H1 (cell line): ENCODE measurements at regions not wholly inside any gene's neighbourhood (a gene's known extent, or its start where the extent isn't known, plus 50 kb on each side); places are given as distances from the start of the nearest gene placed in this dataset.

Experiments used
- CTCF ChIA-PET: fragments of 300-600 bp; sonication (Branson Sonifier 250); formaldehyde crosslinking; loops from one replicate; lab custom pipeline; 2021; ENCODE audit not compliant: partially characterized antibody; lab: Charles Lee
- POLR2A ChIA-PET: fragments of 300-600 bp; sonication (Branson Sonifier 250); formaldehyde crosslinking; loops from one replicate; lab custom pipeline; 2021; ENCODE audit warnings: inconsistent platforms; ENCODE audit not compliant: partially characterized antibody; lab: Charles Lee
- DNase-seq, 2 experiments: peaks; one replicate each; pipeline versions ENCODE4 v3.0.0 to v3.0.0-alpha.2; 2010 to 2022; ENCODE audit warnings: low spot score in 2 of 2, low read depth in 1 of 2, mixed read lengths in 1 of 2
- FAIRE-seq: peaks from 2 replicates; lab custom pipeline; 2011; peaks lifted over from hg19 to GRCh38; lab: Jason Lieb, UNC
- H2AFZ ChIP-seq: 2 replicates; pipeline ENCODE4 v1.8.1; 2012; ENCODE audit warnings: low read length, inconsistent platforms
- H2AK5ac ChIP-seq: 2 replicates; pipeline ENCODE4 v1.6.1; 2013; ENCODE audit warnings: low read depth, low read length
- H2BK120ac ChIP-seq: replicated peaks from 2 replicates; pipeline ENCODE3; 2013; ENCODE audit warnings: low read depth, low read length, inconsistent platforms
- H2BK12ac ChIP-seq: 2 replicates; pipeline ENCODE4 v1.6.1; 2013; ENCODE audit warnings: low read depth, low read length
- H2BK15ac ChIP-seq: 2 replicates; pipeline ENCODE4 v1.6.1; 2013; ENCODE audit warnings: low read length
- H2BK20ac ChIP-seq: 2 replicates; pipeline ENCODE4 v1.6.1; 2013; ENCODE audit warnings: low read length
- H2BK5ac ChIP-seq: 2 replicates; pipeline ENCODE4 v1.6.1; 2013; ENCODE audit warnings: low read depth, low read length
- H3K14ac ChIP-seq: 2 replicates; pipeline ENCODE4 v1.6.1; 2013; ENCODE audit warnings: inconsistent platforms; ENCODE audit not compliant: insufficient read length
- H3K18ac ChIP-seq: 2 replicates; pipeline ENCODE4 v1.6.1; 2013; ENCODE audit warnings: low read length; ENCODE audit errors: extremely low read depth
- H3K23ac ChIP-seq: 2 replicates; pipeline ENCODE4 v1.6.1; 2013; ENCODE audit warnings: inconsistent platforms; ENCODE audit not compliant: insufficient read length
- H3K23me2 ChIP-seq: 2 replicates; pipeline ENCODE4 v1.6.1; 2013; ENCODE audit warnings: low read depth, low read length
- H3K27ac ChIP-seq: 2 replicates; pipeline ENCODE4 v1.6.1; 2011; ENCODE audit warnings: low read depth, low read length, inconsistent platforms
- H3K27me3 ChIP-seq, 4 experiments: replicated peaks in 1 of 4; 1 replicate in 1 of 4; 2 replicates in 3 of 4; pipeline versions ENCODE4 v1.6.1 to v1.8.1; 2011 to 2013; ENCODE audit warnings: low read length in 3 of 4, mild to moderate bottlenecking in 3 of 4, inconsistent platforms in 2 of 4, mixed read lengths in 2 of 4, moderate library complexity in 1 of 4; ENCODE audit not compliant: control insufficient read depth in 3 of 4, insufficient read depth in 3 of 4; ENCODE audit errors: extremely low read depth in 1 of 4
- H3K36me3 ChIP-seq, 4 experiments: 2 replicates each; pipeline versions ENCODE4 v1.6.1 to v1.8.1; 2011 to 2013; ENCODE audit warnings: mild to moderate bottlenecking in 4 of 4, low read length in 3 of 4, moderate library complexity in 2 of 4, control low read depth in 1 of 4, inconsistent platforms in 1 of 4; ENCODE audit not compliant: insufficient read depth in 4 of 4, control insufficient read depth in 2 of 4
- H3K4ac ChIP-seq: replicated peaks from 2 replicates; pipeline ENCODE3; 2013; ENCODE audit warnings: low read length, low read depth, mixed read lengths, inconsistent platforms; ENCODE audit not compliant: insufficient read length
- H3K4me1 ChIP-seq, 4 experiments: replicated peaks in 1 of 4; 1 replicate in 1 of 4; 2 replicates in 3 of 4; pipeline versions ENCODE4 v1.6.1 to v1.8.1; 2011 to 2013; ENCODE audit warnings: low read length in 3 of 4, inconsistent platforms in 2 of 4, mixed read lengths in 1 of 4; ENCODE audit not compliant: insufficient read depth in 4 of 4, control insufficient read depth in 3 of 4
- H3K4me2 ChIP-seq, 2 experiments: 2 replicates each; pipeline versions ENCODE4 v1.6.1 to v1.8.1; 2011 to 2013; ENCODE audit warnings: low read depth in 2 of 2, low read length in 2 of 2, control low read depth in 1 of 2, inconsistent platforms in 1 of 2, mild to moderate bottlenecking in 1 of 2; ENCODE audit not compliant: insufficient read depth in 1 of 2
- H3K4me3 ChIP-seq, 4 experiments: fragments of 200-600, 300-600 bp in 1 of 4; sonication (generic), shearing (Covaris generic), sonication (Bioruptor Twin) in 1 of 4; 2 replicates each; pipeline versions ENCODE4 v1.5.1 to v1.8.1; 2011 to 2016; ENCODE audit warnings: low read length in 4 of 4, low read depth in 3 of 4, control low read depth in 2 of 4, inconsistent platforms in 2 of 4, mild to moderate bottlenecking in 2 of 4, mixed read lengths in 1 of 4, moderate library complexity in 1 of 4; ENCODE audit not compliant: insufficient read depth in 2 of 4; ENCODE audit errors: extremely low read depth in 1 of 4
- H3K56ac ChIP-seq: replicated peaks from 2 replicates; pipeline ENCODE3; 2013; ENCODE audit warnings: low read depth, mild to moderate bottlenecking, mixed read lengths, low read length, inconsistent platforms; ENCODE audit not compliant: insufficient read length
- H3K79me1 ChIP-seq: 2 replicates; pipeline ENCODE4 v1.6.1; 2013; ENCODE audit warnings: low read depth, low read length, control low read depth
- H3K79me2 ChIP-seq, 2 experiments: 2 replicates each; pipeline versions ENCODE4 v1.6.1 to v1.8.1; 2012 to 2013; ENCODE audit warnings: low read length in 2 of 2, mild to moderate bottlenecking in 2 of 2, inconsistent platforms in 1 of 2; ENCODE audit not compliant: insufficient read depth in 2 of 2, control insufficient read depth in 1 of 2
- H3K9ac ChIP-seq, 4 experiments: replicated peaks in 1 of 4; 1 replicate in 1 of 4; 2 replicates in 3 of 4; pipeline versions ENCODE4 v1.6.1 to v1.8.1; 2011 to 2013; ENCODE audit warnings: low read depth in 3 of 4, low read length in 3 of 4, control low read depth in 2 of 4, mild to moderate bottlenecking in 2 of 4, moderate library complexity in 2 of 4, inconsistent platforms in 1 of 4; ENCODE audit errors: extremely low read depth in 1 of 4
- H3K9me3 ChIP-seq, 2 experiments: 2 replicates each; pipeline versions ENCODE4 v1.6.1 to v1.8.1; 2012 to 2013; ENCODE audit warnings: mild to moderate bottlenecking in 2 of 2, moderate library complexity in 2 of 2, control low read depth in 1 of 2, inconsistent platforms in 1 of 2, low read depth in 1 of 2, low read length in 1 of 2, mixed read lengths in 1 of 2; ENCODE audit not compliant: insufficient read depth in 2 of 2
- H4K20me1 ChIP-seq, 2 experiments: replicated peaks in 1 of 2; 2 replicates each; pipeline versions ENCODE3 to v1.8.1; 2011 to 2013; ENCODE audit warnings: inconsistent platforms in 2 of 2, low read length in 2 of 2, mild to moderate bottlenecking in 1 of 2; ENCODE audit not compliant: insufficient read depth in 2 of 2, control insufficient read depth in 1 of 2
- H4K5ac ChIP-seq: 2 replicates; pipeline ENCODE4 v1.6.1; 2013; ENCODE audit warnings: low read length, low read depth, mixed read lengths, inconsistent platforms; ENCODE audit not compliant: insufficient read length
- H4K8ac ChIP-seq: 2 replicates; pipeline ENCODE4 v1.8.0; 2013; ENCODE audit warnings: mild to moderate bottlenecking, moderate library complexity, low read length, inconsistent platforms; ENCODE audit not compliant: insufficient read depth; ENCODE audit errors: extremely low read depth
- H4K91ac ChIP-seq: replicated peaks from 2 replicates; pipeline ENCODE3; 2013; ENCODE audit warnings: low read length, mixed read lengths, inconsistent platforms; ENCODE audit not compliant: insufficient read length
- BCL11A ChIP-seq, 2 experiments: IDR thresholded peaks; one replicate each; pipeline ENCODE4 v1.6.1; 2011; ENCODE audit warnings: low read depth in 2 of 2, low read length in 2 of 2, mild to moderate bottlenecking in 2 of 2
- BRCA1 ChIP-seq: IDR thresholded peaks from 2 replicates; pipeline ENCODE4 v1.6.1; 2012; ENCODE audit warnings: low read depth, low read length, improper control_type of control experiment
- CBX5 ChIP-seq: fragments of 300-800, 300-1000 bp; sonication (generic); IDR thresholded peaks from 2 replicates; pipeline ENCODE4 v1.7.1; 2016; ENCODE audit warnings: antibody characterized with exemption, low read length, low read depth
- CBX8 ChIP-seq: fragments of 300-800, 300-1000 bp; sonication (generic); IDR thresholded peaks from 2 replicates; pipeline ENCODE4 v1.7.1; 2016; ENCODE audit warnings: low read depth, low read length, borderline replicate concordance
- GTF2F1 ChIP-seq: IDR thresholded peaks from 2 replicates; pipeline ENCODE4 v1.6.1; 2012; ENCODE audit warnings: low read depth, low read length, improper control_type of control experiment, borderline replicate concordance
- HDAC6 ChIP-seq: IDR thresholded peaks from one replicate; pipeline ENCODE4 v1.7.1; 2012; ENCODE audit warnings: low read depth, mild to moderate bottlenecking, inconsistent platforms, low read length, moderate library complexity
- KDM1A ChIP-seq: fragments of 200-600, 300-600 bp; sonication (generic); IDR thresholded peaks from 2 replicates; pipeline ENCODE4 v1.7.1; 2016; ENCODE audit warnings: mild to moderate bottlenecking, low read length, borderline replicate concordance
- KDM4A ChIP-seq: IDR thresholded peaks from one replicate; pipeline ENCODE4 v1.7.1; 2012; ENCODE audit warnings: low read depth, mild to moderate bottlenecking, moderate library complexity, low read length, inconsistent platforms; ENCODE audit not compliant: severe bottlenecking
- MAFK ChIP-seq: IDR thresholded peaks from 2 replicates; pipeline ENCODE4 v1.6.1; 2012; ENCODE audit warnings: low read depth, mild to moderate bottlenecking, improper control_type of control experiment, low read length
- RFX5 ChIP-seq: IDR thresholded peaks from 2 replicates; pipeline ENCODE4 v1.6.1; 2011; ENCODE audit warnings: low read depth, low read length, improper control_type of control experiment, borderline replicate concordance
- RXRA ChIP-seq: IDR thresholded peaks from 2 replicates; pipeline ENCODE4 v1.6.1; 2011; ENCODE audit warnings: low read depth, mild to moderate bottlenecking, low read length, moderate library complexity; ENCODE audit not compliant: insufficient read depth
- SP4 ChIP-seq: IDR thresholded peaks from 2 replicates; pipeline ENCODE4 v1.6.1; 2012; ENCODE audit warnings: low read length, inconsistent platforms
- SUZ12 ChIP-seq: fragments of 200-600 bp; sonication (generic); IDR thresholded peaks from 2 replicates; pipeline ENCODE4 v1.6.1; 2012; ENCODE audit warnings: mild to moderate bottlenecking, inconsistent platforms, low read length, moderate library complexity, mixed read lengths
- WGBS, 2 experiments: shearing (Covaris generic) in 1 of 2; methylation state at CpG; one replicate each; pipeline versions ENCODE4 v1.1.6 to v1.1.7; 2013 to 2015; ENCODE audit warnings: low lambda C conversion rate in 2 of 2, mixed read lengths in 2 of 2, inconsistent platforms in 1 of 2, low coverage in 1 of 2, missing lambda C conversion rate in 1 of 2; ENCODE audit not compliant: insufficient replicate concordance in 2 of 2, insufficient coverage in 1 of 2, insufficient read length in 1 of 2; ENCODE audit errors: extremely low coverage in 1 of 2, missing lambda C conversion rate in 1 of 2; 5-methylcytosine and 5-hydroxymethylcytosine counted together

- Histone ChIP-seq H4K8ac (no peak overlapping the region), H3K18ac (no peak overlapping the region), H2AK5ac (no peak overlapping the region), H3K4me2 (no peak overlapping the region), H3K4ac (no peak overlapping the region), H3K4me3 (no peak overlapping the region), H3K23me2 (no peaks in the 10 kb centered on the region; the same call in 1 of the 2 replicates), H3K36me3 (no peaks in the 10 kb centered on the region), H4K91ac (no peak overlapping the region), H2BK15ac (no peak overlapping the region), H2BK20ac (no peak overlapping the region), H3K79me2 (no peaks in the 10 kb centered on the region), H2BK5ac (no peak overlapping the region), H2BK12ac (no peak overlapping the region), H3K9me3 (no peaks in the 10 kb centered on the region), H3K27me3 (no peaks in the 10 kb centered on the region), H2BK120ac (no peak overlapping the region), H3K27ac (no peak overlapping the region), H4K5ac (no peak overlapping the region), H3K23ac (no peak overlapping the region), H2AFZ (no peak overlapping the region), H4K20me1 (no peaks in the 10 kb centered on the region), H3K9ac (no peak overlapping the region), H3K14ac (no peak overlapping the region), H3K79me1 (no peaks in the 10 kb centered on the region), H3K56ac (no peak overlapping the region), H3K4me1 (no peaks in the 10 kb centered on the region)
- FAIRE-seq, result no peak
- TF ChIP-seq CBX8 (no peak), CBX5 (no peak), BRCA1 (no peak), HDAC6 (no peak), SP4 (no peak), SUZ12 (no peak), MAFK (no peak), KDM4A (no peak), GTF2F1 (no peak), KDM1A (no peak), RXRA (no peak), BCL11A (IDR thresholded peaks at IDR 0.05; ENCODE audit: low read depth in 2 of 2, low read length in 2 of 2) (no peak), RFX5 (no peak)
- WGBS, 2 experiments, result 95% methylated on average over 6 of the region's 6 CpGs; no CpG with 5 or more reads in 1 of the 2 experiments
- no peak for DNase-seq
- ChIA-PET CTCF (no interaction called here), POLR2A (no interaction called here)
These were observed 309.7 kb downstream of the GALR1 start for GRCh38 chr18:77559274-77559910.
